ENCODE measurements at regions not wholly inside any gene's neighbourhood (a gene's known extent, or its start where the extent isn't known, plus 50 kb on each side); places are given as distances from the start of the nearest gene placed in this dataset.
"Not testable (repeated sequence)": the region's sequence is repeated elsewhere in the genome, so short reads cannot be mapped to it uniquely, and the experiment has no call there.

DNA sequence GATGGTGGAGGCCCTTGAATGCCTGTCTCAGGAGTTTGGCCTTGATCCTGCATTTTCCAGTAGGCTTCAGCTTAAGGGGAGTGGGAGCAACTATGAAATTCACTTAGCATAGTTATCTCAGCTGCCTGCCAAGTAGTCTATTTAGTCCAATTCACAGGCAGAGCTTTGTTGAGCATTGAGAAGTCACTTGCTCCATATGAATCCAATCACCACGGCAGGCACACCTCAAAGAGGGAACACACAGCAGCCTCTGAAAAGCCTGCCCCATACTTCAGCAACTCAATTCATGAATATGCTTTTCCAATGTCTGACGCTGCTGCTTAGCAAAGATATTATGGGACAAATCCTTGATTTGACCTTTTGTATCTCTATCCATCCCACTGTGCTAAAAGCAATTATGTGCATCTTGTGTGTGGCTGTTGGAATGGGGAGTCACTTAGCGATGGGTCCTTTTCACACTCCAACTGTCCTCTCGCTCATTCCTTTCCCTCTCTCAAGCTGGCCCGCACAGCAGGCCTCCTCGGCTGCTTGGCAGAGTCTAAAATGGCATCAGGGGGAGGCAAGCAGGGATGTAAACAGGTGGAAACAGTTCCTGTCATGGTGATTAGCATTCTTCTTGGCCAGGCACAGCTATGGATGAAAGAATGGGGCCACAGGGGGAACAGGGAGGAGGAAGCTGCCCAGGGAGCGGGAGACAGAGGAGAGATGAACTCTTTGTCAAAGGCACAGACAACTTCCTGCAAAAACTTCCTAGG is 56.0 kb upstream of the LRPPRC start:
- no peak for DNase-seq (ENCODE audit: low read depth in 2 of 3, low spot score in 2 of 3)

GRCh38 chr2:44052584-44052983 is 56.8 kb upstream of the LRPPRC start:
- no peak for DNase-seq (ENCODE audit: low read depth in 2 of 3, low spot score in 2 of 3)

DNA sequence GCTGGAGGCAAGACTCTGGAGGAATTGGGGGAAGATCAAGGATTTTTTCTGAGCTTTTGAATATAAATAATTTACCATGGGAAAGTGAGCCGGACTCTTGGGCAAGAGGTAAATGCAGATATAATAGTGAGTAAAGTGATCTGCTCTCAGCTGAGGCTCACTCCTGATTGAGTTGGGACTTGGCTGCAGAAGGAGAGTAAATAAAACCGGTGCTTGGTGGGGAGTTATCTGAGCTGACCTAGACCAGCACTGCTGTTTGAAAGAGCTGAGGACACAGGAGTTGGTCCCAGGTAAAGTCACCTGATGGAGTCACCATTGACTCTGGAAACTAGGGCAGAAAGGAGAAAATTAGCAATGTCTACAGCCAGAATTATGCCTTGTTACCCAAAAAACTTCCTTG is 57.3 kb upstream of the LRPPRC start:
- DNase-seq (ENCODE audit: low read depth in 2 of 3, low spot score in 2 of 3): no peak

- DNase-seq (ENCODE audit: low read depth in 2 of 3, low spot score in 2 of 3): no peak
These were observed 57.7 kb upstream of the LRPPRC start for GRCh38 chr2:44053456-44053855.

- no peak for DNase-seq (ENCODE audit: low read depth in 2 of 3, low spot score in 2 of 3)
These were observed 59.4 kb upstream of the LRPPRC start for GRCh38 chr2:44055229-44055628.

GRCh38 chr2:44055664-44056063 is 59.9 kb upstream of the LRPPRC start:
- DNase-seq (ENCODE audit: low read depth in 2 of 3, low spot score in 2 of 3): no peak

GRCh38 chr2:44056947-44057346 is 61.2 kb upstream of the LRPPRC start:
- no peak for DNase-seq (ENCODE audit: low read depth in 2 of 3, low spot score in 2 of 3)

DNA sequence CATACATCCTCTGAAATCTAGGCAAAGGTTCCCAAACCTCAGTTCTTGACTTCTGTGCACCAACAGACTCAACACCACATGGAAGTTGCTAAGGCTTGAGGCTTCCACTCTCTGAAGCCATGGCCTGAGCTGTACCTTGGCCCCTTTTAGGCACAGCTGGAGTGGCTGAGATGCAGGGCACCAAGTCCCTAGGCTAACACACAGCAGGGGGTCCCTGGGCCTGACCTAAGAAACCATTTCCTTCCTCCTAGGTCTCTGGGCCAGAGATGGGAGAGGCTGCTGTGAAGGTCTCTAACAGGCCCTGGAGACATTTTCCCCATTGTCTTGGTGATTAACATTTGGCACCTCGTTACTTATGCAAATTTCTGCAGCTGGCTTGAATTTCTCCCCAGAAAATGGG is 64.5 kb upstream of the LRPPRC start:
- not testable (repeated sequence) for DNase-seq (ENCODE audit: low read depth in 2 of 3, low spot score in 2 of 3)

- no peak for DNase-seq (ENCODE audit: low read depth in 2 of 3, low spot score in 2 of 3)
These were observed 65.2 kb upstream of the LRPPRC start for GRCh38 chr2:44060990-44061389.

GRCh38 chr2:44061469-44061868 is 65.7 kb upstream of the LRPPRC start:
- DNase-seq (ENCODE audit: low read depth in 2 of 3, low spot score in 2 of 3): no peak

GRCh38 chr2:44061876-44062275 is 66.1 kb upstream of the LRPPRC start:
- no peak for DNase-seq (ENCODE audit: low read depth in 2 of 3, low spot score in 2 of 3)

GRCh38 chr2:44063033-44063432 is 67.2 kb upstream of the LRPPRC start:
- no peak for DNase-seq (ENCODE audit: low read depth in 2 of 3, low spot score in 2 of 3)

DNA sequence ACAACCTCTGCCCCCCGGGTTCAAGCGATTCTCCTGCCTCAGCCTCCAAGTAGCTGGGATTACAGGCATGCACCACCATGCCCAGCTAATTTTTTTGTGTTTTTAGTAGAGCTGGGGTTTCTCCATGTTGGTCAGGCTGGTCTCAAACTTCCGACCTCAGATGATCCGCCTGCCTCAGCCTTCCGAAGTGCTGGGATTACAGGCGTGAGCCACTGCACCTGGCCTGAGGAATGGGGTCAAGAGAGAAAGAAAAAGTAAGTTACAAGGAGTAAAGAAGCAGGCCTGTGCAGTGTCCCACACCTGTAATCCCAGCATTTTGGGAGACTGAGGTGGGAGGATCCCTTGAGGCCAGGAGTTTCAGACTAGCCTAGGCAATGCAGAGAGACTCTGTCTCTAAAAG is 68.5 kb upstream of the LRPPRC start:
- not testable (repeated sequence) for DNase-seq (ENCODE audit: low read depth in 2 of 3, low spot score in 2 of 3)

DNA sequence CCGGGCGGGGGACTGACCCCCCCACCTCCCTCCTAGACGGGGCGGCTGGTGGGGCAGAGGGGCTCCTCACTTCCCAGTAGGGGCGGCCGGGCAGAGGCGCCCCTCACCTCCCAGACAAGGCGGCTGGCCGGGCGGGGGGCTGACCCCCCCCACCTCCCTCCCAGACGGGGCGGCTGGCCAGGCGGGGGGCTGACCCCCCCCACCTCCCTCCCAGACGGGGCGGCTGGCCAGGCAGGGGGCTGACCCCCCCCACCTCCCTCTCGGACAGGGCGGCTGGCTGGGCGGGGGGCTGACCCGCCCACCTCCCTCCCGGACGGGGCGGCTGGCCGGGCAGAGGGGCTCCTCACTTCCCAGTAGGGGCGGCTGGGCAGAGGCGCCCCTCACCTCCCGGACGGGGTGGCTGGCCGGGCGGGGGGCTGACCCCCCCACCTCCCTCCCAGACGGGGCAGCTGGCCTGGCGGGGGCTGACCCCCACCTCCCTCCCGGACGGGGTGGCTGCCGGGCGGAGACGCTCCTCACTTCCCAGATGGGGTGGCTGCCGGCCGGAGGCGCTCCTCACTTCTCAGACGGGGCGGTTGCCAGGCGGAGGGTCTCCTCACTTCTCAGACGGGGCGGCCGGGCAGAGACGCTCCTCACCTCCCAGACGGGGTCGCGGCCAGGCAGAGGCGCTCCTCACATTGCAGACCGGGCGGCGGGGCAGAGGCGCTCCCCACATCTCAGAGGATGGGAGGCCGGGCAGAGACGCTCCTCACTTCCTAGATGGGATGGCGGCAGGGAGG is 71.4 kb upstream of the LRPPRC start:
- DNase-seq (ENCODE audit: low read depth in 2 of 3, low spot score in 2 of 3): not testable (repeated sequence)

DNA sequence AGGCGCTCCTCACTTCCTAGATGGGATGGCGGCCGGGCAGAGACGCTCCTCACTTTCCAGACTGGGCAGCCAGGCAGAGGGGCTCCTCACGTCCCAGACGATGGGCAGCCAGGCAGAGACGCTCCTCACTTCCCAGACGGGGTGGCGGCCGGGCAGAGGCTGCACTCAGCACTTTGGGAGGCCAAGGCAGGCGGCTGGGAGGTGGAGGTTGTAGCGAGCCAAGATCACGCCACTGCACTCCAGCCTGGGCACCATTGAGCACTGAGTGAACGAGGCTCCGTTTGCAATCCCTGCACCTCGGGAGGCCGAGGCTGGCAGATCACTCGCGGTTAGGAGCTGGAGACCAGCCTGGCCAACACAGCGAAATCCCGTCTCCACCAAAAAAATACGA is 72.0 kb upstream of the LRPPRC start:
- DNase-seq (ENCODE audit: low read depth in 2 of 3, low spot score in 2 of 3): not testable (repeated sequence)

DNA sequence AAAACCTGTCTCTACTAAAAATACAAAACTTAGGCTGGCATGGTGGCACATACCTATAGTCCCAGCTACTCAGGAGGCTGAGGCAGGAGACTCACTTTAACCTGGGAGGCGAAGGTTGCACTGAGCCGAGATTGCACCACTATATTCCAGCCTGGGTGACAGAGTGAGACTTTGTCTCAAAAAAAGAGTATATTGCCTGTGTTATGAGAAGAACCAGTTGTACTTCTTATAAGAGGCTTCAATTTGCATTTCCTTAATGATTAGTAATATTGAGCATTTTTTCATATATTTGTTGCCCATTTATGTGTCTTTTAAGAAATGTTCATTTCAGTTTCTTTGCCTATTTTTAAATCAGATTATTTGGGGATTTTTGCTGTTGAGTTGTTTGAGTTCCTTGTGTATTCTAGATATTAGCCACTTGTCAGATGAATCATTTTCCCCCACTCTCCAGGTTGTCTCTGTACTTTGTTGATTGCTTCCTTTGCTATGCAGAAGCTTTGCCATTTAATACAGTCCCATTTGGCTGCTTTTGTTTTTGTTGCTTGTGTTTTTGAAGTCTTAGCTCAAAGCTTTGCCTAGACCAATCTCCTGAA is 75.8 kb upstream of the LRPPRC start:
- no peak for DNase-seq (ENCODE audit: low read depth in 2 of 3, low spot score in 2 of 3)

DNA sequence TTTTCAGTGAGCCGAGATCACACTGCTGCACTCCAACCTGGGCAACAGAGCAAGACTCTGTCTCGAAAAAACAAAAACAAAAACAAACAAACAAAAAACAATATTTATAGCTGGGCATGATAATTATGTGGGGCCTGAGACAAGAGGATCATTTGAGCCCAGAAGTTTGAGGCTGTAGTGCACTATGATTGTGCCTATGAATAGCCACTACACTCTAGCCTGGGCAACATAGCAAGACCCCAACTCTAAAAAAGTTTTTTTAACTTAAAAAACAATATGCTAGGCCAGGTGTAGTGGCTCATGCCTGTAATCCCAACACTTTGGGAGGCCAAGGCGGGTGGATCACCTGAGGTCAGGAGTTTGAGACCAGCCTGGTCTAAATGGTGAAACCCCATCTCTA is 77.9 kb upstream of the LRPPRC start:
- not testable (repeated sequence) for DNase-seq (ENCODE audit: low read depth in 2 of 3, low spot score in 2 of 3)

DNA sequence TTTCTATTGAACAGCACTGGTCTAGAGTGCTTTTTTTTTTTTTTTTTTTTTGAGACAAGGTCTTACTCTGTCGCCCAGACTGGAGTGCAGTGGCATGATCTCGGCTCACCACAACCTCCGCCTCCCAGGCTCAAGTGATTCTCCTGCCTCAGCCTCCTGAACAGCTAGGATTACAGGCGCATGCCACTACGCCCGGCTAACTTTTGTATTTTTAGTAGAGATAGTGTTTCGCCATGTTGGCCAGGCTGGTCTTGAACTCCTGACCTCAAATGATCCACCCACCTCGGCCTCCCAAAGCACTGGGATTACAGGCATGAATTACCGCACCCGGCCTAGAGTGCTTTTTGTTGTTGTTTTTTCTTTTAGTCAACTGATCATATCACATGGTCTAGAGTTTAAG is 79.0 kb upstream of the LRPPRC start:
- not testable (repeated sequence) for DNase-seq (ENCODE audit: low read depth in 2 of 3, low spot score in 2 of 3)

GRCh38 chr2:44075541-44075940 is 79.8 kb upstream of the LRPPRC start:
- no peak for DNase-seq (ENCODE audit: low read depth in 2 of 3, low spot score in 2 of 3)

DNA sequence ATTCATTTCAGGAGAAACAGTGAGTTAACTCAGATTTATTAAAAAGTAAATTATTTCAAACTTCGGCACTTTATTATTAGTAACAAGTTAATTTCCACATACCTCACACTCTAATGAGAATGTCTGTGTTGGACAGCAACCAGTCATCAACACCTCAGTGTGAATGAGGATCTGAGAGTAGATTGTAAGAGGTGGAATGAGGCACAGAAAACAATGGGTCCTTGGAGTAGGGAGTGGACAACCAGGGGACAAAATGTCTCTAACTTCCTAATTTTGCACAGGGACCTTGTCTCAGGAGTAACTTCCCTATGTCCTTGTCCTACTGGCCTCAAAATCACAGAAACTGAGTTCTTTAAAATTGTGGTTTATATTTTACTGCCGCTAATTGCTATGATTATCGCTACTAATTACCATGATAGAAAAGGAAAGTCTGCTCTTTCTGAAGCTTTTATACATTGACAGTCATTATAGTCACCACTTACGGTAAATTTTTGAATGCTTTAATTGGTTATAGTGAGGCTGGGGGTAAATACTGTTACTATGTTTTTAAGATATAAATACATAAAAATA is 82.2 kb upstream of the LRPPRC start:
- DNase-seq (ENCODE audit: low read depth in 2 of 3, low spot score in 2 of 3): no peak

- DNase-seq (ENCODE audit: low read depth in 2 of 3, low spot score in 2 of 3): no peak
These were observed 83.9 kb upstream of the LRPPRC start for GRCh38 chr2:44079686-44080085.

DNA sequence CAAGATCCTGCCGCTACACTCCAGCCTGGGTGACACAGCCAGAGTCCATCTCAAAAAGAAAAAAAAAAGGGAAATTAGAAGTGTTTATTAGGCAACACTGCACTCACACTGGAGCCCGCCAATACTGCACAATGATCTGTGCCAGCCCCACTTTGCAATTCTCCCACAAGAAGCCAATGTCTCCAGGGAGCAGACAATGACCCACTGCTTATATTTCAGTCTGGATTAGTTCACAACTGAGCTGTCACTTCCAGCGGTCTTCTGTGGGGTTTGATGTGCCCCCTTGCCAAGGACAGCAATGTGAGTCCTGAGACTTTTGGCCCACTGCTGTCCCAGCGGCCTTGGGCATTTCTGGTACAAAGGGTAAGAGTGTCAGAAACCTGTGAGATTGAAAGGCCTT is 85.6 kb upstream of the PPM1B start:
- DNase-seq (ENCODE audit: low read depth in 2 of 3, low spot score in 2 of 3): no peak
